ENCODE measurements at regions not wholly inside any gene's neighbourhood (a gene's known extent, or its start where the extent isn't known, plus 50 kb on each side); places are given as distances from the start of the nearest gene placed in this dataset.

DNA sequence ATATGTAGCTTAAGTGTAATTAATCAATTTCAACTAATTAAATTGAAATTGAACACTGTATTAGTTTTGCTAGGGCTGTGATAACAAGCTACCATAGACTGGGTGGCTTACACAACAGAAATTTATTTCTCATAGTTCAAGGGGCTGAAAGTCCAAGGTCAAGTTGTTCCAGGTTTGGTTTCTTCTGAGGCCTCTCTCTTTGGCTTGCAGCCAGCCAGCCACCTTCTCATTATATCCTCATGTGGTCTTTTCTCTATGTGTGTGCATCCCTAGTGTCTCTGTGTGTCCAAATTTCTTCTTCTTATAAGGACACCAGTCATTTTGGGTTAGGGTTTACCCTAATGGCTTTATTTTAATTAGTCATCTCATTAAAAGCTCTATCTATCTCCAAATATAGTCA is 611.7 kb downstream of the UTRN start (continued):
- TF ChIP-seq EZH2 (IDR thresholded peaks at IDR 0.05; ENCODE audit: low read depth, unreplicated experiment) (no peak), STAT1 (IDR thresholded peaks at IDR 0.05; ENCODE audit: unreplicated experiment) (no peak), REST (IDR thresholded peaks at IDR 0.05; ENCODE audit: unreplicated experiment) (no peak), ZNF331 (CRISPR knock-in tag; IDR thresholded peaks at IDR 0.05; ENCODE audit: low read depth) (no peak)

DNA sequence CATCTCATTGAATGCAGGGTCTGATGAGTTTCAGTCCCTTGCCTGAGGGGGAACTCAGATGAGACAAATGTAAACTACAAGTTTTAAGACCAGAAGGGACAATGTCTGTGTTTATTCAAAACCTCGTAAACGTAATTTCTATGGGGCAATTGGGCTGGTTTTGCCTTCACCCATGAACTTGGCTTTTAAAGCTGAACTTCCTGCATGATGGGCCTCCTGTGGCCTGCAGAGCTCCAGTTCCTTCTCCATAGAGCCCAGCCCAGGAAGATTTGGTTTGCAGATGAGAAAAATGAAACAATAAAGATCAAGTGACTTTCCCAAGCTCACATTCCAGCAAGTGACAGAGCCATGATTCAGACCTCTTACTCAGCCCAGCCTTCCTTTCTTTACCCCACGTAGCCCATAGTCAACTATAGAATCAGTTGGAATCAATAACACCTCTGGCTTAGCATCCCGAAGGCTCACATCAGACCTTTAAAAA is 612.3 kb downstream of the UTRN start:
- Histone ChIP-seq H3K4me2 (no peak overlapping the region), H3K79me2 (replicated peaks; ENCODE audit: insufficient read depth) (no peaks in the 10 kb centered on the region), H3F3A (replicated peaks; ENCODE audit: low read depth) (no peaks in the 10 kb centered on the region), H3K9me2 (ENCODE audit: insufficient read depth) (peaks cover 5% of the 10 kb centered on the region; the same call in 1 of the 2 replicates), H3K27me3 (ENCODE audit: insufficient read depth) (no peaks in the 10 kb centered on the region), H3K4me1 (ENCODE audit: insufficient read depth) (peaks cover 10% of the 10 kb centered on the region), H3K27ac (ENCODE audit: low read depth) (no peak overlapping the region), H4K20me1 (replicated peaks; ENCODE audit: insufficient read depth) (no peaks in the 10 kb centered on the region), H3K36me3 (ENCODE audit: insufficient read depth) (no peaks in the 10 kb centered on the region), H2AFZ (no peak overlapping the region), H3K4me3 (no peak overlapping the region)
- H3K9me3 Mint-ChIP-seq: peaks cover 5% of the 10 kb centered on the region; the same call in 2 of the 3 replicates
- H3K27ac Mint-ChIP-seq: no peak overlapping the region
- H3K27me3 Mint-ChIP-seq (ENCODE audit: insufficient read depth, low read depth, poor library complexity): no peaks in the 10 kb centered on the region
- DNase-seq (ENCODE audit: low spot score) (no peak), ATAC-seq (no peak)
- H3K4me1 Mint-ChIP-seq: peaks cover 8% of the 10 kb centered on the region
- H3K36me3 Mint-ChIP-seq (ENCODE audit: low read depth): no peaks in the 10 kb centered on the region; the same call in 2 of the 3 replicates
- H3K4me3 Mint-ChIP-seq: no peak overlapping the region
- TF ChIP-seq ZNF462 (CRISPR knock-in tag; IDR thresholded peaks at IDR 0.05) (no peak), ZNF114 (CRISPR knock-in tag; IDR thresholded peaks at IDR 0.05) (no peak), EZH2 (IDR thresholded peaks at IDR 0.05; ENCODE audit: low read depth, unreplicated experiment) (no peak), EZH2phosphoT487 (IDR thresholded peaks at IDR 0.05; ENCODE audit: unreplicated experiment) (no peak), POLR2AphosphoS5 (IDR thresholded peaks at IDR 0.05; ENCODE audit: low read depth) (no peak), ETS1 (IDR thresholded peaks at IDR 0.05) (no peak)
- TF ChIP-seq, protein P1, sequence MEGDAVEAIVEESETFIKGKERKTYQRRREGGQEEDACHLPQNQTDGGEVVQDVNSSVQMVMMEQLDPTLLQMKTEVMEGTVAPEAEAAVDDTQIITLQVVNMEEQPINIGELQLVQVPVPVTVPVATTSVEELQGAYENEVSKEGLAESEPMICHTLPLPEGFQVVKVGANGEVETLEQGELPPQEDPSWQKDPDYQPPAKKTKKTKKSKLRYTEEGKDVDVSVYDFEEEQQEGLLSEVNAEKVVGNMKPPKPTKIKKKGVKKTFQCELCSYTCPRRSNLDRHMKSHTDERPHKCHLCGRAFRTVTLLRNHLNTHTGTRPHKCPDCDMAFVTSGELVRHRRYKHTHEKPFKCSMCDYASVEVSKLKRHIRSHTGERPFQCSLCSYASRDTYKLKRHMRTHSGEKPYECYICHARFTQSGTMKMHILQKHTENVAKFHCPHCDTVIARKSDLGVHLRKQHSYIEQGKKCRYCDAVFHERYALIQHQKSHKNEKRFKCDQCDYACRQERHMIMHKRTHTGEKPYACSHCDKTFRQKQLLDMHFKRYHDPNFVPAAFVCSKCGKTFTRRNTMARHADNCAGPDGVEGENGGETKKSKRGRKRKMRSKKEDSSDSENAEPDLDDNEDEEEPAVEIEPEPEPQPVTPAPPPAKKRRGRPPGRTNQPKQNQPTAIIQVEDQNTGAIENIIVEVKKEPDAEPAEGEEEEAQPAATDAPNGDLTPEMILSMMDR (conservative IDR thresholded peaks at IDR 0.05; ENCODE audit: low read depth in 2 of 2): no peak

Data from GM23338 (cell line).